SU-DHL-6 (cell line): ENCODE measurements at regions not wholly inside any gene's neighbourhood (a gene's known extent, or its start where the extent isn't known, plus 50 kb on each side); places are given as distances from the start of the nearest gene placed in this dataset.

Experiments used
- H2AFZ ChIP-seq: fragments of 200-600 bp; sonication (generic); 2 replicates; pipeline ENCODE4 v1.6.1; 2014; ENCODE audit warnings: low read depth, mild to moderate bottlenecking, moderate library complexity, mixed read lengths, antibody characterized with exemption, low read length; ENCODE audit not compliant: severe bottlenecking
- H3F3A ChIP-seq: fragments of 200-600 bp; shearing (Covaris generic); 2 replicates; pipeline ENCODE4 v1.6.0; 2016; ENCODE audit warnings: antibody characterized with exemption, mild to moderate bottlenecking; ENCODE audit not compliant: insufficient read depth
- H3K27ac ChIP-seq: fragments of 200-600 bp; sonication (generic); 2 replicates; pipeline ENCODE4 v1.5.1; 2016; ENCODE audit warnings: low read depth, mild to moderate bottlenecking, low read length, moderate library complexity, mixed read lengths
- H3K27me3 ChIP-seq: fragments of 200-600 bp; sonication (generic), shearing (Covaris generic); 2 replicates; pipeline ENCODE4 v1.6.0; 2014; ENCODE audit warnings: mild to moderate bottlenecking, low read length
- H3K36me3 ChIP-seq: fragments of 200-600 bp; sonication (generic); 2 replicates; pipeline ENCODE4 v1.6.1; 2014; ENCODE audit warnings: mild to moderate bottlenecking, low read length, mixed read lengths
- H3K4me2 ChIP-seq: fragments of 300-600, 200-600 bp; shearing (Covaris generic), sonication (generic); 2 replicates; pipeline ENCODE4 v1.6.0; 2014; ENCODE audit warnings: low read length, low read depth, mild to moderate bottlenecking; ENCODE audit not compliant: poor library complexity, severe bottlenecking
- H3K4me3 ChIP-seq: fragments of 200-600 bp; sonication (generic); 2 replicates; pipeline ENCODE4 v1.5.1; 2014; ENCODE audit warnings: antibody characterized with exemption, low read length, mild to moderate bottlenecking, mixed read lengths; ENCODE audit not compliant: insufficient read depth, poor library complexity, severe bottlenecking
- H3K79me2 ChIP-seq: fragments of 200-600 bp; sonication (generic); 2 replicates; pipeline ENCODE4 v1.6.1; 2014; ENCODE audit warnings: mild to moderate bottlenecking, low read length, moderate library complexity; ENCODE audit not compliant: insufficient read depth
- H3K9ac ChIP-seq: fragments of 200-600 bp; sonication (generic); 2 replicates; pipeline ENCODE4 v1.7.0; 2014; ENCODE audit warnings: mild to moderate bottlenecking, low read length
- H3K9me2 ChIP-seq: fragments of 200-600 bp; sonication (generic); replicated peaks from 2 replicates; pipeline ENCODE4 v1.6.1; 2014; ENCODE audit warnings: low read length; ENCODE audit not compliant: insufficient read depth
- H3K9me3 ChIP-seq: fragments of 200-600 bp; sonication (generic); 2 replicates; pipeline ENCODE4 v1.6.1; 2014; ENCODE audit warnings: low read length, mixed read lengths; ENCODE audit not compliant: insufficient read depth
- H4K20me1 ChIP-seq: fragments of 200-600 bp; sonication (generic); 2 replicates; pipeline ENCODE4 v1.6.1; 2014; ENCODE audit warnings: low read depth, mild to moderate bottlenecking, antibody characterized with exemption, low read length, moderate library complexity, mixed read lengths
- CTCF ChIP-seq: fragments of 200-600 bp; sonication (generic); IDR thresholded peaks from one replicate; pipeline ENCODE4 v1.5.1; 2017; ENCODE audit warnings: antibody characterized with exemption, mild to moderate bottlenecking, low read length, moderate library complexity; ENCODE audit not compliant: insufficient read depth, poor library complexity, severe bottlenecking
- EZH2phosphoT487 ChIP-seq: fragments of 200-600 bp; sonication (generic), shearing (Covaris generic); conservative IDR thresholded peaks from 2 replicates; pipeline ENCODE4 v1.6.1; 2018; ENCODE audit warnings: mild to moderate bottlenecking, antibody characterized with exemption, low read length, moderate library complexity, mixed read lengths

- TF ChIP-seq EZH2phosphoT487 (no peak), CTCF (no peak)
Observed at GRCh38 chr2:199160081-199160480, 297.7 kb downstream of the SATB2 start.

GRCh38 chr2:199148076-199148845 lies 309.5 kb downstream of the SATB2 start:
- Histone ChIP-seq H3K4me3 (no peak overlapping the region), H3K27me3 (no peaks in the 10 kb centered on the region), H3F3A (no peaks in the 10 kb centered on the region), H3K9ac (no peak overlapping the region), H3K9me3 (no peaks in the 10 kb centered on the region), H3K4me2 (no peak overlapping the region), H3K27ac (no peak overlapping the region), H2AFZ (no peak overlapping the region), H3K36me3 (no peaks in the 10 kb centered on the region), H3K9me2 (no peaks in the 10 kb centered on the region), H3K79me2 (no peaks in the 10 kb centered on the region), H4K20me1 (no peaks in the 10 kb centered on the region)
- no peak for TF ChIP-seq CTCF

More at GRCh38 chr2:199160081-199160480, 297.7 kb downstream of the SATB2 start:
- H3K9me2 ChIP-seq, result no peaks in the 10 kb centered on the region
- H3K4me3 ChIP-seq, result no peak overlapping the region
- H3K79me2 ChIP-seq, result no peaks in the 10 kb centered on the region
- H3K27me3 ChIP-seq, result no peaks in the 10 kb centered on the region
- H3K27ac ChIP-seq, result no peak overlapping the region
- no peaks in the 10 kb centered on the region for H3F3A ChIP-seq
- no peaks in the 10 kb centered on the region for H3K36me3 ChIP-seq
- H3K9ac ChIP-seq, result no peak overlapping the region
- H2AFZ ChIP-seq, result no peak overlapping the region
- no peaks in the 10 kb centered on the region for H4K20me1 ChIP-seq
- H3K9me3 ChIP-seq, result no peaks in the 10 kb centered on the region
- no peak overlapping the region for H3K4me2 ChIP-seq

GRCh38 chr2:199147216-199147615 lies 310.5 kb downstream of the SATB2 start:
- no peak overlapping the region for H3K4me2 ChIP-seq
- TF ChIP-seq CTCF (no peak), EZH2phosphoT487 (no peak)
- no peak overlapping the region for H3K4me3 ChIP-seq
- H3K79me2 ChIP-seq, result no peaks in the 10 kb centered on the region
- H3K36me3 ChIP-seq, result no peaks in the 10 kb centered on the region
- H3K9ac ChIP-seq, result no peak overlapping the region
- no peaks in the 10 kb centered on the region for H3F3A ChIP-seq
- no peaks in the 10 kb centered on the region for H3K9me3 ChIP-seq
- H3K27ac ChIP-seq, result no peak overlapping the region
- no peaks in the 10 kb centered on the region for H3K9me2 ChIP-seq
- no peaks in the 10 kb centered on the region for H4K20me1 ChIP-seq
- no peaks in the 10 kb centered on the region for H3K27me3 ChIP-seq
- H2AFZ ChIP-seq, result no peak overlapping the region
